Upper lobe of left lung (tissue), 6 donors: ENCODE measurements at regions not wholly inside any gene's neighbourhood (a gene's known extent, or its start where the extent isn't known, plus 50 kb on each side); places are given as distances from the start of the nearest gene placed in this dataset.
"Not testable (repeated sequence)": the region's sequence is repeated elsewhere in the genome, so short reads cannot be mapped to it uniquely, and the experiment has no call there.

Source experiments
- ATAC-seq, 2 donors: fragments of 200-7000 bp; cut with Tn5 transposase; one replicate each; pipeline ENCODE4 v1.9.1; 2022; ENCODE audit warnings: mild to moderate bottlenecking in 2 of 2, moderate library complexity in 2 of 2; ENCODE audit not compliant: low FRiP score in 2 of 2
- DNase-seq, 2 donors: peaks; one replicate each; pipeline ENCODE4 v3.0.0-alpha.2; 2019 to 2020
- H3K27ac ChIP-seq, 4 donors: fragments of 200-600 bp; sonication (generic); one replicate each; pipeline ENCODE4 v1.5.1; 2016 to 2019
- H3K27me3 ChIP-seq, 4 donors: fragments of 200-600 bp; sonication (generic); one replicate each; pipeline ENCODE4 v1.5.1; 2017 to 2019
- H3K36me3 ChIP-seq, 4 donors: fragments of 200-600 bp; sonication (generic); one replicate each; pipeline ENCODE4 v1.5.1; 2016 to 2019
- H3K4me1 ChIP-seq, 4 donors: fragments of 200-600 bp; sonication (generic); one replicate each; pipeline ENCODE4 v1.5.1; 2018 to 2019
- H3K4me3 ChIP-seq, 4 donors: fragments of 200-600 bp; sonication (generic); one replicate each; pipeline ENCODE4 v1.5.1; 2017 to 2019; ENCODE audit warnings: mild to moderate bottlenecking in 2 of 4, moderate library complexity in 1 of 4
- H3K9me3 ChIP-seq, 4 donors: fragments of 200-600 bp; sonication (generic); one replicate each; pipeline ENCODE4 v1.5.1; 2018 to 2019
- EP300 ChIP-seq, 4 donors: sonication (generic); formaldehyde crosslinking; IDR thresholded peaks; one replicate each; pipeline ENCODE4 v1.5.1; 2017; ENCODE audit warnings: antibody characterized with exemption in 4 of 4, control low read depth in 2 of 4
- WGBS, 2 donors: methylation state at CpG; one replicate each; pipeline ENCODE4 v1.1.5; 2017 to 2018; 5-methylcytosine and 5-hydroxymethylcytosine counted together
- donor health status: DM: no; HTN: no; CAD: no; lungs with moderate emphysema.
- donor health status: DM: no; HTN: yes; CAD: no; lungs with severe emphysema.

DNA sequence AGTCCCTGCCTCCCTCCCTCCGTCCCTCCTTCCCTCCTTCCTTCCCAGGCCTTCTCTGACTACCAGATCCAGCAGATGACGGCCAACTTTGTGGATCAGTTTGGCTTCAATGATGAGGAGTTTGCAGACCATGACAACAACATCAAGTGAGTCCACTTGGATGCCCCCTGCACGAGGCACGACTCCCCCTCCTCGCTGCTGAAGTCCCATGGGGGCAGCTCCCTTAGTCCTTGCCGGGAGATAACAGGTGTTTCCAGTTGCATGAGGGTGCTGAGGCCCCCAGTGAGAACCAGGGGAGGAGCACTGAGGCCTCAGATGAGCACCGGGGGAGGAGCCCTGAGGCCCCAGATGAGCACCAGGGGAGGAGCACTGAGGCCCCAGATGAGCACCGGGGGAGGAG, 200.0 kb downstream of the LIPI start:
- Histone ChIP-seq H3K4me3 (no peak overlapping the region), H3K27ac (no peak overlapping the region), H3K4me1 (no peaks in the 10 kb centered on the region), H3K36me3 (no peaks in the 10 kb centered on the region), H3K9me3 (no peaks in the 10 kb centered on the region), H3K27me3 (no peaks in the 10 kb centered on the region)
- TF ChIP-seq EP300 (IDR thresholded peaks at IDR 0.05), result no peak
- DNase-seq (peak in 1 of 2 donors; percentile 16), ATAC-seq (no peak)
- WGBS, 2 donors, result 90 to 100% methylated on average over 2 to 8 of the region's 8 CpGs

DNA sequence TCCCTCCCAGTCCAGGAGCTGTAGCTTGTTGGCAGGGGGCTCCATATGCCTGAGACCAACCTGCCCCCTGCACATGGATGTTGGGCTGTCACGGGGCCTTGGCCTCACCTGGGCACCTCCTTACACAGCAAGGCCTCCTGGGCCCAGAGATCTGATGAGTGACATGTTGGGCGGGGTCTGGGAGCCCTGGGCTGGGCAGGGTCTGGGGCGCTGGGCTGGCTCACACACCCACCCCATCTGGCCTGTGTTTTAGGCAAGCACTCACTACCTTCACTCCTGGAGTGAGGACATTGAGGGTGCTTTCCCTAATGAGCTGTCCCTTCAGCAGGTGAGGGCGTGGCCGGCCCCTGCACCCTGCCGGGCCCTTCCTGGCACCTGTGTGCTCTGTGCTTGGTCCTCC, 200.8 kb downstream of the LIPI start:
- H3K9me3 ChIP-seq, H3K4me3 ChIP-seq, H3K4me1 ChIP-seq, H3K27me3 ChIP-seq, H3K27ac ChIP-seq, H3K36me3 ChIP-seq, ATAC-seq: not testable (repeated sequence)
- peak in 1 of 2 donors; percentile 58 for DNase-seq
- 70 to 93% methylated on average over 3 to 5 of the region's 6 CpGs for WGBS, 2 donors

DNA sequence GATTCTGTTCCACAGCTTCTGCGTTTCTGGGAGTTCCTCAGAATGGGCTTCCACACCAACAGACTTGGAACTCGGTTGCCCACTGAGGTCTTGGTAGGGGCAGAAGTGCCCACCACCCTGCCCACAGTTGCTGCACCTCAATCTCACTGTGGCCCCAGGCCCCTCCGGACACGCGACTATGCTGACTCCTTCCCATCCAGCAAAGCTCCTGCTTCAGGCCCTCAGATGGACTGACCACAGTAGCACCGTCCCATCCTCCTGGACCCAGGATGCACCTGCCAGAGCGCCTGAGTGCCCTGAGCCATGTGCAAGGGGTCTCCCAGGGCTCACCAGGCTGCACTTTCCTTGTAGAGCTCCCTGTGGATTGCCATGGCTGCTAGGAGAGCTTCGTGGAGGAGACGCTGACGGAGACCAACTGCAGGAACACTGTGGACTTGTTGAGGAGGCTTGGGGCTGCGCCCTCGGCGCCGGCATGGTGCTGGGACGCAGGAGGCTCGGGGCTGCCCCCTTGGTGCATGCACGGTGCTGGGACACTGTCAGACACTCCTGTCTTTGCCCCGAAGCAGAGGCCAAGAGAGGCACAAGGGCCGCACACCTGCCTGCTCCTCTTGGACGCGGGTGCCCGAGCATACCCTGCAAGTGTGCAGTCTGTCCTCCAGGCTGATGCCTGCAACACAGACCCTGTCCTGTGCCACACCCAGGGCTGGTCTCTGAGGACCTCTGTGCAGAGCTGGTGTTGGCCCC, 201.3 kb downstream of the LIPI start:
- not testable (repeated sequence) for H3K4me3 ChIP-seq, H3K27ac ChIP-seq, ATAC-seq, H3K4me1 ChIP-seq, H3K9me3 ChIP-seq, H3K36me3 ChIP-seq, H3K27me3 ChIP-seq
- peak in 1 of 2 donors; percentile 79 for DNase-seq
- WGBS, 2 donors, result 86 to 89% methylated on average over 8 to 19 of the region's 22 CpGs

DNA sequence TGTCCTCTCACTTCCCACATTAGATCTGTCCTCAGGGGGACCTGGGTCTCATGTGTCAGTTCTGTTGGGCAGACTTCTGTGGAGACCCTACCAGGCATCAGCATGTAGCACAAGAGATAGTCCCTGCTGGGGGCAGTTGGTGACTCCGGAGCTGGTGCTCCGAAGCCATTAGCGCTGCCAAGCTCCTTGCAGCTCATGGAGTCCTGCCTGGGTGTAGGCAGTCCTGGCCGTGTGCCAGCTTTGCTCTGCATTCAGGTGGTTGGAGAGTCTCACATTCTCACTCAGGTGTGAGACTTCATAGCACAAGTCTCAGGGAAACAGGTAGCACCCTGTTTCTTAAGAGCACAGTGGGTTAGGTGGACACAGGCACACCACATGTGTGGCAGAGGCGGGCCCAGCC, 202.3 kb downstream of the LIPI start:
- H3K36me3 ChIP-seq, H3K9me3 ChIP-seq, H3K4me1 ChIP-seq, H3K27ac ChIP-seq, H3K4me3 ChIP-seq, H3K27me3 ChIP-seq, ATAC-seq: not testable (repeated sequence)
- DNase-seq, result peak in 1 of 2 donors; percentile 32
- 72 to 75% methylated on average over 2 to 4 of the region's 5 CpGs for WGBS, 2 donors

DNA sequence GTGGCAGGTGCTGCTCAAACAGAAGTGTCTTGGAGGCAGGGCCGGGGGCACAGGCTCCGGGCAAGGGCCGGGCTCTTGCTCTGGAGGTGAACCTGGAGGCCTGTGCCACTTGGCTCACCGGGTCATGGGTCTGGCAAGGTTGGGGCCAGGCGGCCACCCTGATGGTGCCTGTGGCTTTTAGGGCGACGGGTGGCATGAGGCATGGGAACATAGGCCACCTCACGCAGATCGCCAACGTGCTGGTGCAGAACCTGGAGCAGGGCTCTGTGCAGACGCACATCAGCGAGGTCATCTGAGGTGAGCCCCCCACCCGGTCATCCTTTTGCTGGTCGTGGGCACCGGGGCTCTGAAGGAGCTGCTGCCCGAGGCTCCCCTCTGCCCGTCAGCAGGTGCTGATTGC, 202.7 kb downstream of the LIPI start:
- H3K27ac ChIP-seq, H3K36me3 ChIP-seq, H3K4me1 ChIP-seq, H3K9me3 ChIP-seq, H3K4me3 ChIP-seq, H3K27me3 ChIP-seq, ATAC-seq: not testable (repeated sequence)
- peak in 1 of 2 donors; percentile 75 for DNase-seq
- WGBS, 2 donors, result 93 to 94% methylated on average over 7 to 10 of the region's 17 CpGs

DNA sequence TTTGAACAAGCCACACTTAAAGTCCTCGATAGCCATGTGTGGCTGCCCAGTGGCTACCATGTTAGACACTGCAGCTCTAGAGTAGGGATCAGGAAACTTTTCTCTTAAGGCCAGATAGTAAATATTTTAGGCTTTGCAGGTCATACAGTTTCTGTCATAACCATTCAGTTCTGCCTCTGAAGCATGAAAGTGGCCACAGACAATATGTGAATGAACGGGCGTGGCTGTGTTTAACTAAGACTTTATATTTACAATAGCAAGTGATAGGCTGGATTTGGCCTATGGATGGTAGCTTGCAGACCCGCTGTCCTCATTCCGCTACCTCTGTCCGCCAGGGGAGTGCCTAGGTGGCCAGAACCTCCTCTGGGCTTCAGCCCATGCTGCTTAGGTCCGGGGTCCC, 204.6 kb downstream of the LIPI start:
- H3K4me3 ChIP-seq, H3K36me3 ChIP-seq, H3K27ac ChIP-seq, DNase-seq, H3K9me3 ChIP-seq, H3K27me3 ChIP-seq, H3K4me1 ChIP-seq, ATAC-seq: not testable (repeated sequence)
- WGBS, 2 donors, result 83 to 100% methylated on average over 2 to 6 of the region's 7 CpGs

DNA sequence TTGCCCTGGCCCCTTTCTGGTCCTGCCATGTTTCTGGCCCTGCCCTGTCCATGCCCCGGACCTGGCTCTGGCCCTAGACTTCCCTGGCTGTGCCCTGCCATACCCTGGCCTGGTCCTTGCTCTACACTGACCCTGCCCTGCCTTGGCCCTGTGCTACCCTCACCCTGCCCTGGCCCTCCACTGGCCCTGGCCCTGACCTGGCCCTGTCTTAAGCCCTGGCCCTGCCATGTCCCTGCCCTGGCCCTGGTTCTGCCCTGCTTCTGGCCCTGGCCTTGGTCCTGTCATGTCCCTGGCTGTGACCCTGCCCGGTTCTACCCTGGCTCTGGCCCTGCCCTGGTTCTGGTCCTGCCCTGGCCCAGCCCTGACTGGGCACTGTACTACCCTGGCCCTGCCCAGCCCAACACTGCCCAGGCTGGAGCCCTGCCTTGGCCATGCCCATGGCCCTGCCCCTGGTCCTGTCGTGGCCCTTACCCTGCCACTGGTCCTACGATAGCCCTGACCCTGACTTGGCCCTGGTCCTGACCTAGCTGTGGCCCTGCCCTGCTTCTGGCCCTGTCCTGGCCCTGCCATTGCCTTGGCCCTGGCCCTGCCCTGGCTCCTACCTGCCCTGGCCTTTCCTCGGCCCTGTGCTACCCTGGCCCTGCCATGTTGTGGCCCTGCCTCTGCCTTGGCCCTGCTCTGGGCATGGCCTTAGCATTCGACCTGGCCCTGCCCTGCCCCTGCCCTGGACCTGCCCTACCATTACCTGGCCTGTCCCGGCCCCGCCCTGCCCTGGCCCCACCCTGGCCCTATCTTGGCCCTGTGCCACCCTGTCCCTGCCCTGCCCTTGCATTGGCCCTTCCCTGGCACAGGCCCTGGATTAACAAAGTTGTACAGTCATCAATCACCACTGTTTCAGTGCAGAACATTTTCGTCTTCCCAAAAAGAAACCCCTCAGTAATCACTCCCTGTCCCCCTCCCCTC, 223.5 kb downstream of the LIPI start:
- H3K27ac ChIP-seq, H3K36me3 ChIP-seq, H3K4me3 ChIP-seq, H3K4me1 ChIP-seq, H3K9me3 ChIP-seq, H3K27me3 ChIP-seq: not testable (repeated sequence)
- ATAC-seq, result peak; percentile 38 to 74
- DNase-seq, result peak in 1 of 2 donors; percentile 79
- WGBS, 2 donors, result 67 to 87% methylated on average over 5 to 8 of the region's 9 CpGs

DNA sequence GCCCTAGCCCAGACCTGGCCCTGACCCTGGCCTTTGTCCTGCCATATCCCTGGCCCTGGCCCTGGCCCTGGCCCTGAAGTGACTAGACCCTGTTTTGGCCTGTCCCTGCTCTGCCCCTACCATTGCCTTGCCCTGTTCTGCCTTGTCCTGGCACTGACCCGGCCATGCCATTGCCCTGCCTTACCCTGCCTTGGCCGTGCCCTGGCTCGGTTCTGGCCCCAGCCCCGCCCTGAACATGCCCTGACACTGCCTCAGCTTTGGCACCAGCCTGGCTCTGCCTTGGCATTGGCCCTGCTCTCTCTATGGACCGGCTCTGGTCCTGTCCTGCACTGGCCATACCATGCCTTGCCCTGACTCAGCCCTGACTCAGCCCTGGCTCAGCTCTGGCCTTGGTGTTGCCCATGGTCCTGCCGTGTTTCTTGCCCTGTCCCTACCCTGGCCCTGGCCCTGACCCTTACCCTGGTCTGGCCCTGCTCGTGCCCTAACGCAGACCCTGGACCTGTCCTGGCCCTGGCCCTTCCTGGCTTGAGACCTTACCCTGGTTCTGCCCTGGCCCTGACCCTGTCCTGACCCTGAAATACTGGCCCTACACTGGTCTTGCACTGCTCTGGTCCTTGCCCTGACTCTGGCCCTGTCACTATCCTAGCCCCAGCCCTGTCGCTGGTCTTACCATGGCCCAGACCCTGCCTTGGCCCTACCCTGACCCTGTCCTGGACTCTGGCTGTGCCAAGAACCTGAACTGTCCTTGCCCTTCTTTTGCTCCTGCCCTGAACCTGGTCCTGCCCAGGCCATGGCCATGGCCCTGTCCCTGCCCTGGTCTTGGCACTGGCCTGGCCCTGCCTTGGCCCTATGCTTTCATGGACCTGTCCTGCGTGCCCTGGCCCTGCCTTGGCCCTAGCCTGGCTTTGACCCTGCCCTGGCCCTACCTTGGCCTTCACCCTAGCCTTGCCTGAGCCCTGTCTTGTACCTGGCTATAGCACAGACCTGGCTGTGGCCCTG, 224.6 kb downstream of the LIPI start:
- not testable (repeated sequence) for H3K4me3 ChIP-seq, H3K4me1 ChIP-seq, H3K9me3 ChIP-seq, H3K27ac ChIP-seq, H3K36me3 ChIP-seq, H3K27me3 ChIP-seq
- ATAC-seq, result peak; percentile 3 to 50
- 92 to 93% methylated on average over 8 to 10 of the region's 10 CpGs for WGBS, 2 donors
- peak in 1 of 2 donors; percentile 52 for DNase-seq

DNA sequence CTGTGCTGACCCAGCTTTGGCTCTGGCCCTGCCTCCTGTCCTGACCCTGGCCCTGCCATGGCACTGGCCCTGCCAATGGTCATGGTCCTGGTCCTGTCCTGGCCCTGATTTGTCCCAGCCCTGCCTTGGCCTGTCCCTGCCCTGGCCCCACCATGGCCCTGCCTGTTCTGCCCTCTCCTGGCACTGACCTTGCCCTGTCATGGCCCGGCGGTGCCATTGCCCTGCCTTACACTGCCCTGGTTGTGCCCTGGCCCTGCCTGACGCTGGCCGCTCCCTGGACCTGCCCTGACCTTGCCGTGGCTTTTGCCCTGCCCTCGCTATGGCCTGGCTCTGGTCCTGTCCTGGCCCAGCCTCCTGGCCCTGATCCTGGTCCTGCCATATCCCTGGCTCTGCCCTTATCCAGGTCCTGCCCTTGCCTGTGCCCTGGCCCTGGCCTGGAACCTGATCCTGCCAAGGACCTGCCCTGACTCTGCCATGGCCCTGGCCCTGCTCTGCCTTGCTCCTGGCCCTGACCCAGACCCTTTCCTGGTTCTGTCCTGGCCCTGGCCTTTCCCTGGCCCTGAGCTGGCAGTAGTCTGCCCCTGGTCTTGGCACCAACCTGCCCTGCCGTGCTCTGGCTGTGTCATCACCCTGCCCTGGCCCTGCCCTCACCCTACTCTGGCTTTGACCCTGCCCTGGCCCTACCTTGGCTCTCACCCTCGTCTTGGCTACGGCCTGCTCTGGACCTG, 225.5 kb downstream of the LIPI start:
- WGBS, 2 donors, result 84 to 85% methylated on average over 7 to 9 of the region's 9 CpGs
- DNase-seq (peak in 1 of 2 donors; percentile 76), ATAC-seq (peak in 1 of 2 donors; percentile 11)
- H3K36me3 ChIP-seq, H3K9me3 ChIP-seq, H3K4me1 ChIP-seq, H3K27ac ChIP-seq, H3K4me3 ChIP-seq, H3K27me3 ChIP-seq: not testable (repeated sequence)

DNA sequence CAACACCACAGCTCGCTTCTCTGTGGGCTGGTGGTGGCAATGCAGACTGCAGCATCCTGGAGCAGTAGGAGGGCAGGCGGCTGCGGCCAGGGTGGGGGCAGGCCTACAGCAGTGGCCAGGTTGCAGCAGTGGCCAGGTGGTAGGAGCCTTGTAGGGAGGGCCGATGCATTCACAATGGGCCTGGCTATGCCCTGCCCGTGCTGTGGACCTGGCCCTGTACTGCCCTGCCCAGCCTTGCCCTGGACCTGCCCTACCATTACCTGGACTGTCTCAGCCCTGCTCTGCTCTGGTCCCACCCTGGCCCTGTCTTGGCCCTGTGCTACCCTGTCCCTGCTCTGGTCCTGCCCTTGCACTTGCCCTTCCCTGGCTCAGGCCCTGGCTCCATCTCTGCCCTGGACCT, 226.0 kb downstream of the LIPI start:
- not testable (repeated sequence) for H3K4me1 ChIP-seq, H3K4me3 ChIP-seq, H3K27me3 ChIP-seq, H3K9me3 ChIP-seq, H3K27ac ChIP-seq, H3K36me3 ChIP-seq
- DNase-seq (peak in 1 of 2 donors; percentile 54), ATAC-seq (peak; percentile 9 to 59)
- 100% methylated on average over 3 of the region's 5 CpGs; no CpG with 5 or more reads in 1 of the 2 donors for WGBS, 2 donors

DNA sequence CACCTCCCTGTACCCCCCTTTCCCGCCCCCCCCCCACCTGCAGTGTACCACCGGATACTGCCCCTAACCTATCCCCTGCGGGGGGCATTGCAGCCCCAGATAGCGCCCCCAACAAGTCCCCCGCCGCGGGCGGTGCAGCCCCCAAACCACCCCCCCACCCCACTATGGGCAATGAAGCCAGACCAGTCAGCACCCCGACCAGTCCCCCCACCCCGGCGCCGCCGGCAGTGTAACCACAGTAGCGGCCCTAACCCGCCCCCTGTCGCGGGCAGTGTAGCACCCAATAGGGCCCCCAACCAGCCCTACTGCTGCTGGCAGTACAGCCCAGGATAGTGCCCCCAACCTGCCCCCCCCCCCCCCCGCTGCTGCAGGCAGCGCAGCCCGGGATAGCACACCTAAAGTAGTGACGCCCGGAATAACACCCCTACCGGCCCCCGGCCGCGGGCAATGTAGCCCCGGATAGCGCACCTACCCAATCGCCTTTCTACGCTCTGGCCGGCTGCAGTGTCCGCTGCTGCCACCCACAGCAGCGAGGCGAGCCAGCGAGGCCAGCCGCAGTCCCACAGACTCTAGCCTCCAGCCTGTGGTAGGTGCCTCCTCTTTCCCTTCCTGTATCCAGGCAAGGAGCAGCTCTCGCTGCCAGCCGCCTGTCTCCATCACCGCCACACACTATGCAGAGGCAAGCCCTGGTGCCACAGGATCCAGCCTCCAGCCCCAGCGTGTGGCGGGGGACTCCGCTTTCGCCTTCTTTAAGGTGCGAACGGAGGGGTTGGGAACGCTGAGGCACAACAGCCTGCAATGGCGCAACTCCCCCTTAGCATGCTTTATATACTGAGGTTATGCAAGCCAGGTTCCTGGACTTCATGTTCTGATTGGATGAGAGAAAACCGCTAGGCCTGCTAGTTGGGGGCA, 229.3 kb downstream of the LIPI start:
- not testable (repeated sequence) for H3K27ac ChIP-seq, H3K27me3 ChIP-seq, H3K4me1 ChIP-seq, H3K4me3 ChIP-seq, H3K9me3 ChIP-seq, H3K36me3 ChIP-seq
- ATAC-seq (peak in 1 of 2 donors; percentile 9), DNase-seq (peak in 1 of 2 donors; percentile 80)
- 81 to 91% methylated on average over 13 to 23 of the region's 48 CpGs for WGBS, 2 donors
